PC-3 (cell line): ENCODE measurements at regions not wholly inside any gene's neighbourhood (a gene's known extent, or its start where the extent isn't known, plus 50 kb on each side); places are given as distances from the start of the nearest gene placed in this dataset.

Experiments
- ATAC-seq: fragments of 200-7000 bp; cut with Tn5 transposase; 2 replicates; pipeline ENCODE4 v1.9.1; 2020; ENCODE audit warnings: mild to moderate bottlenecking, moderate library complexity
- BruUV-seq: library from RNA; stranded (reverse); fragments of 400-500 nt; replicated peaks from 2 replicates; lab custom pipeline; 2021; lab: Mats Ljungman, UMichigan
- CTCF ChIA-PET: fragments of 300-600 bp; sonication (Branson Sonifier 250); formaldehyde crosslinking; loops from one replicate; lab custom pipeline; 2022; ENCODE audit warnings: antibody characterized with exemption; lab: Charles Lee
- POLR2A ChIA-PET: fragments of 300-600 bp; sonication (Branson Sonifier 250); formaldehyde crosslinking; loops from one replicate; lab custom pipeline; 2022; ENCODE audit warnings: antibody characterized with exemption; ENCODE audit not compliant: unreplicated experiment; lab: Charles Lee
- DNase-seq: peaks from one replicate; pipeline ENCODE4 v3.0.0-alpha.2; 2015
- H2AFZ ChIP-seq: fragments of 300-600 bp; sonication (generic); 2 replicates; pipeline ENCODE4 v1.6.0; 2016; ENCODE audit warnings: antibody characterized with exemption, low read length
- H3F3A ChIP-seq: fragments of 300-600 bp; sonication (generic); one replicate; pipeline ENCODE4 v1.6.0; 2017; ENCODE audit warnings: antibody characterized with exemption, low read length, control low read depth, mild to moderate bottlenecking; ENCODE audit not compliant: unreplicated experiment
- H3K27ac ChIP-seq: fragments of 300-600 bp; sonication (generic); 2 replicates; pipeline ENCODE4 v1.5.1; 2016; ENCODE audit warnings: mild to moderate bottlenecking, low read length
- H3K27me3 ChIP-seq: fragments of 300-600 bp; sonication (generic); 2 replicates; pipeline ENCODE4 v1.6.1; 2016; ENCODE audit warnings: low read length, mixed read lengths
- H3K36me3 ChIP-seq: fragments of 300-600 bp; sonication (generic); 2 replicates; pipeline ENCODE4 v1.6.1; 2016; ENCODE audit warnings: low read depth, mixed run types, low read length, mixed read lengths
- H3K4me1 ChIP-seq: fragments of 300-600 bp; sonication (generic); 2 replicates; pipeline ENCODE4 v1.5.1; 2016; ENCODE audit warnings: low read length; ENCODE audit not compliant: insufficient read depth
- H3K4me2 ChIP-seq: fragments of 300-600 bp; sonication (generic); 2 replicates; pipeline ENCODE4 v1.6.0; 2016; ENCODE audit warnings: low read length
- H3K4me3 ChIP-seq: fragments of 300-600 bp; sonication (generic); 2 replicates; pipeline ENCODE4 v1.5.1; 2016; ENCODE audit warnings: mild to moderate bottlenecking, low read length, mixed read lengths
- H3K79me2 ChIP-seq: fragments of 300-600 bp; sonication (generic); 2 replicates; pipeline ENCODE4 v1.6.1; 2017; ENCODE audit warnings: low read length, mixed read lengths
- H3K9ac ChIP-seq: fragments of 300-600 bp; sonication (generic); 2 replicates; pipeline ENCODE4 v1.6.0; 2016; ENCODE audit warnings: mild to moderate bottlenecking, low read length
- H3K9me2 ChIP-seq: fragments of 300-600 bp; sonication (generic); replicated peaks from 2 replicates; pipeline ENCODE4 v1.6.1; 2016; ENCODE audit warnings: mixed run types, low read length, mixed read lengths
- H3K9me3 ChIP-seq: fragments of 300-600 bp; sonication (generic); 2 replicates; pipeline ENCODE4 v1.6.1; 2016; ENCODE audit warnings: low read length, mixed read lengths
- H4K20me1 ChIP-seq: fragments of 300-600 bp; sonication (generic); 2 replicates; pipeline ENCODE4 v1.6.1; 2016; ENCODE audit warnings: low read length, mixed read lengths
- CTCF ChIP-seq: fragments of 300-600 bp; sonication (generic); conservative IDR thresholded peaks from 2 replicates; pipeline ENCODE4 v1.5.1; 2017; ENCODE audit warnings: antibody characterized with exemption, low read depth, mild to moderate bottlenecking, low read length
- EZH2 ChIP-seq: fragments of 300-600 bp; sonication (generic); IDR thresholded peaks from one replicate; pipeline ENCODE4 v1.6.1; 2017; ENCODE audit warnings: antibody characterized with exemption, mild to moderate bottlenecking, low read length; ENCODE audit not compliant: unreplicated experiment
- EZH2phosphoT487 ChIP-seq: fragments of 300-600 bp; sonication (generic); IDR thresholded peaks from 2 replicates; pipeline ENCODE4 v1.6.1; 2018; ENCODE audit warnings: mild to moderate bottlenecking, antibody characterized with exemption, low read length, borderline replicate concordance
- intact Hi-C: fragments of 100-400 bp; cut with micrococcal nuclease; formaldehyde crosslinking; loops from 2 replicates; pipeline ENCODE4 v1.9.0; 2023

GRCh38 chr12:25384038-25384892 lies 133.5 kb upstream of the KRAS start:
- H3K4me2 ChIP-seq, result no peak overlapping the region
- no peak for ATAC-seq
- intact Hi-C loops, result no loop called here

GRCh38 chr12:25382311-25383106 lies 131.8 kb upstream of the KRAS start:
- no TSS peak for BruUV-seq
- no peak overlapping the region for H3K4me2 ChIP-seq
- H2AFZ ChIP-seq, result no peak overlapping the region
- no peak overlapping the region for H3K27ac ChIP-seq
- TF ChIP-seq EZH2 (no peak), CTCF (no peak), EZH2phosphoT487 (no peak)
- ChIA-PET CTCF (no interaction called here), POLR2A (no interaction called here)
- H3K4me3 ChIP-seq, result no peak overlapping the region
- H3K9ac ChIP-seq, result no peak overlapping the region
- H3K9me3 ChIP-seq, result no peaks in the 10 kb centered on the region
- DNase-seq (no peak), ATAC-seq (no peak)
- H3K27me3 ChIP-seq, result peaks cover 4% of the 10 kb centered on the region; the same call in 1 of the 2 replicates
- no peaks in the 10 kb centered on the region for H3K9me2 ChIP-seq
- no peaks in the 10 kb centered on the region for H3K36me3 ChIP-seq
- peaks cover 7% of the 10 kb centered on the region for H3K4me1 ChIP-seq
- no peaks in the 10 kb centered on the region for H4K20me1 ChIP-seq
- intact Hi-C loops, result no loop called here
- H3F3A ChIP-seq, result no peaks in the 10 kb centered on the region
- H3K79me2 ChIP-seq, result no peaks in the 10 kb centered on the region

More at GRCh38 chr12:25384038-25384892, 133.5 kb upstream of the KRAS start:
- no TSS peak for BruUV-seq
- Histone ChIP-seq H3K9me2 (no peaks in the 10 kb centered on the region), H3K36me3 (no peaks in the 10 kb centered on the region), H2AFZ (no peak overlapping the region), H3K9me3 (no peaks in the 10 kb centered on the region), H3K27me3 (peaks cover under 1% of the 10 kb centered on the region; the same call in 1 of the 2 replicates), H3K9ac (no peak overlapping the region), H3K79me2 (no peaks in the 10 kb centered on the region), H3K4me1 (peaks cover 19% of the 10 kb centered on the region), H3K27ac (no peak overlapping the region), H4K20me1 (no peaks in the 10 kb centered on the region), H3F3A (no peaks in the 10 kb centered on the region), H3K4me3 (no peak overlapping the region)
- ChIA-PET POLR2A (no interaction called here), CTCF (no interaction called here)
- no peak for DNase-seq
- no peak for TF ChIP-seq CTCF
